Body of pancreas (tissue), 4 donors: ENCODE measurements at regions not wholly inside any gene's neighbourhood (a gene's known extent, or its start where the extent isn't known, plus 50 kb on each side); places are given as distances from the start of the nearest gene placed in this dataset.

Source experiments
- ATAC-seq: fragments of 150-250 bp; one replicate; pipeline ENCODE4 v1.9.1; 2016
- DNase-seq, 4 donors: peaks; one replicate each; pipeline ENCODE4 v3.0.0-alpha.2; 2019
- H3K27ac ChIP-seq, 4 donors: fragments of 200-600 bp; sonication (generic); 1 replicate in 3 of 4; 2 replicates in 1 of 4; pipeline versions ENCODE4 v1.5.1 to v1.6.1; 2016 to 2019; ENCODE audit warnings: mild to moderate bottlenecking in 1 of 4, mixed read lengths in 1 of 4, moderate library complexity in 1 of 4
- H3K27me3 ChIP-seq, 2 donors: fragments of 200-600 bp; sonication (generic); one replicate each; pipeline ENCODE4 v1.6.0; 2016; ENCODE audit warnings: mild to moderate bottlenecking in 1 of 2
- H3K36me3 ChIP-seq, 2 donors: fragments of 200-600 bp; sonication (generic); replicated peaks in 1 of 2; 2 replicates each; pipeline ENCODE4 v1.5.1; 2016; ENCODE audit warnings: low read depth in 2 of 2; ENCODE audit not compliant: insufficient read depth in 1 of 2
- H3K4me1 ChIP-seq: fragments of 200-600 bp; sonication (generic); one replicate; pipeline ENCODE4 v1.6.0; 2016
- H3K4me3 ChIP-seq, 2 donors: fragments of 200-600 bp; sonication (generic); 1 replicate in 1 of 2; 2 replicates in 1 of 2; pipeline ENCODE4 v1.5.1; 2016 to 2019
- H3K9me3 ChIP-seq, 3 donors: fragments of 200-600 bp; sonication (generic); 1 replicate in 2 of 3; 2 replicates in 1 of 3; pipeline ENCODE4 v1.5.1; 2016
- POLR2A ChIP-seq, 3 donors: fragments of 450-650 bp; IDR thresholded peaks; one replicate each; pipeline ENCODE4 v1.6.1; 2016; ENCODE audit warnings: antibody characterized with exemption in 3 of 3, mild to moderate bottlenecking in 2 of 3
- WGBS, 2 donors: methylation state at CpG; one replicate each; pipeline ENCODE4 v1.1.5; 2017; 5-methylcytosine and 5-hydroxymethylcytosine counted together
- intact Hi-C: fragments of 100-400 bp; cut with DNase I; formaldehyde crosslinking; loops from one replicate; pipeline ENCODE4 v1.15.1; 2023
- TF ChIP-seq, protein P1 (sequence below), 7 experiments: fragments of 450-650 bp in 4 of 7; fragments of 200-600 bp in 3 of 7; sonication (generic) in 3 of 7; IDR thresholded peaks; one replicate each; pipeline ENCODE4 v1.5.1; 2016 to 2019; ENCODE audit warnings: antibody characterized with exemption in 7 of 7

DNA sequence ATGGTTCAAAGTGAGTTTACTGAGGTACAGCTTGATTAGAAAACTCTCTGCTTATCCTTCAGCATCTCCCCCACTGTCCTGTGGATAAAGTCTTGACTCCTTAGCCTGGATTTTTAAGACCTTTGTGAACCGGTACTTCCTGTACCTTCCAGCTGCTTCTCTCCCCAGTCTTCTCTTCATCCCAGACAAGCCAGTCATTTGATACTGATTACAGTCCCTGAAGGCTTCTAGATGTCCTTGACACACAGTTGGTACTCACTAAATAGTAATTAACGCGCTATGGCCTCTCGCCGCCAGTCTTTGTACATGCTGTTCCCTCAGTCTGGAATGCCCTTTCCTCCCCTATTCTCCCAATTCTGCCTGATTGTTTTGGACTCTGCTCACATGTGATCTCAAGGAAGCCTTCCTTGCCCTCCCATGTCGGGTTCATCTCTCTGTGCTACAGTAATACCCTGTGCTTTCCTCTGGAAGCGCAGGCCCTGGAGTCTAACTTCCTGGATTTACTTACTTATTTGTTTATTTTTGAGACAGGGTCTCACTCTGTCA is 50.6 kb upstream of the PTGR2 start:
- DNase-seq (no peak), ATAC-seq (no peak)
- intact Hi-C loops, result no loop called here
- H3K27me3 ChIP-seq, result no peaks in the 10 kb centered on the region
- H3K27ac ChIP-seq, result no peak overlapping the region
- no peak overlapping the region for H3K4me3 ChIP-seq
- no peaks in the 10 kb centered on the region for H3K36me3 ChIP-seq
- H3K9me3 ChIP-seq, result no peaks in the 10 kb centered on the region
- peaks cover 5% of the 10 kb centered on the region for H3K4me1 ChIP-seq
- WGBS, 2 donors, result 92 to 96% methylated on average over 7 of the region's 7 CpGs
- TF ChIP-seq, protein P1, sequence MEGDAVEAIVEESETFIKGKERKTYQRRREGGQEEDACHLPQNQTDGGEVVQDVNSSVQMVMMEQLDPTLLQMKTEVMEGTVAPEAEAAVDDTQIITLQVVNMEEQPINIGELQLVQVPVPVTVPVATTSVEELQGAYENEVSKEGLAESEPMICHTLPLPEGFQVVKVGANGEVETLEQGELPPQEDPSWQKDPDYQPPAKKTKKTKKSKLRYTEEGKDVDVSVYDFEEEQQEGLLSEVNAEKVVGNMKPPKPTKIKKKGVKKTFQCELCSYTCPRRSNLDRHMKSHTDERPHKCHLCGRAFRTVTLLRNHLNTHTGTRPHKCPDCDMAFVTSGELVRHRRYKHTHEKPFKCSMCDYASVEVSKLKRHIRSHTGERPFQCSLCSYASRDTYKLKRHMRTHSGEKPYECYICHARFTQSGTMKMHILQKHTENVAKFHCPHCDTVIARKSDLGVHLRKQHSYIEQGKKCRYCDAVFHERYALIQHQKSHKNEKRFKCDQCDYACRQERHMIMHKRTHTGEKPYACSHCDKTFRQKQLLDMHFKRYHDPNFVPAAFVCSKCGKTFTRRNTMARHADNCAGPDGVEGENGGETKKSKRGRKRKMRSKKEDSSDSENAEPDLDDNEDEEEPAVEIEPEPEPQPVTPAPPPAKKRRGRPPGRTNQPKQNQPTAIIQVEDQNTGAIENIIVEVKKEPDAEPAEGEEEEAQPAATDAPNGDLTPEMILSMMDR (IDR thresholded peaks at IDR 0.05), result no peak
- TF ChIP-seq POLR2A (IDR thresholded peaks at IDR 0.05), result no peak

DNA sequence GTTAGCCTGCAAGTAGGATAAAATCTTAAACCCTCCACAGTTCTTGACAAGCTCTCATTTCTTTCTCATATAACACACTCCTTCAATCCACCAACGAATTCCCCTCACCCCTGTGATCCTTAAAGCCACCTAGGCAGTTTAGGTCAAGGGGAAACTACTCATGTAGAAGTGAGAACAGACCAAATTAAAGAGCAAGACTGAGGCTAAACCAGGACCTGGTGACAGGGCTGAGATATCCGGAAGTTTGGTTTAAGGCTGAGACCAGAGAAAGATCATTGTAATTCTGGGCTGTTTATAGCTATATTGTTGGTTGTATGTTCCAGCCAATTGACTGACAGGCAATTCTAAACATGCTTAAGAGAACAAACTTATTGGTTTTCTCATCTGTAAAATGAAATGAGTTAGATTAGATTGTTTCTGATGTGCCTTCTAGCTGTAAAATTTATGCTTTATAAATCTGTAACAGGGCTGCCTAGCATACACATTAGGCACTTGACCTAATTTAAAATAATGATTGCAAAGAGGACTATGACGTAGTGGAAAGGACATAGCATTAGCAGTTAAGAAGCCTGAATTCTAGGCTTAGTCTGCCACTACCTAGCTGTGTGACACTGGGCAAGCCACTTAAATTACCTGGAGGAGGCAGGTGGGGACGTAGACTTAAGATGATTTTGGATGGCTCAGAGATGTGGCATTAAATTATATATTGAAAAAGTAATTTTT is 53.9 kb upstream of the PTGR2 start:
- no peak for DNase-seq
- intact Hi-C loops, result no loop called here
- peaks cover 16% of the 10 kb centered on the region for H3K4me1 ChIP-seq
- 73 to 74% methylated on average over 4 of the region's 4 CpGs for WGBS, 2 donors
- no peaks in the 10 kb centered on the region for H3K27me3 ChIP-seq
- H3K36me3 ChIP-seq, result no peaks in the 10 kb centered on the region
- ATAC-seq, result no peak
- no peak overlapping the region for H3K4me3 ChIP-seq
- TF ChIP-seq, protein P1 (IDR thresholded peaks at IDR 0.05), result no peak
- TF ChIP-seq POLR2A (IDR thresholded peaks at IDR 0.05), result no peak
- H3K9me3 ChIP-seq, result no peaks in the 10 kb centered on the region
- H3K27ac ChIP-seq, result no peak overlapping the region

DNA sequence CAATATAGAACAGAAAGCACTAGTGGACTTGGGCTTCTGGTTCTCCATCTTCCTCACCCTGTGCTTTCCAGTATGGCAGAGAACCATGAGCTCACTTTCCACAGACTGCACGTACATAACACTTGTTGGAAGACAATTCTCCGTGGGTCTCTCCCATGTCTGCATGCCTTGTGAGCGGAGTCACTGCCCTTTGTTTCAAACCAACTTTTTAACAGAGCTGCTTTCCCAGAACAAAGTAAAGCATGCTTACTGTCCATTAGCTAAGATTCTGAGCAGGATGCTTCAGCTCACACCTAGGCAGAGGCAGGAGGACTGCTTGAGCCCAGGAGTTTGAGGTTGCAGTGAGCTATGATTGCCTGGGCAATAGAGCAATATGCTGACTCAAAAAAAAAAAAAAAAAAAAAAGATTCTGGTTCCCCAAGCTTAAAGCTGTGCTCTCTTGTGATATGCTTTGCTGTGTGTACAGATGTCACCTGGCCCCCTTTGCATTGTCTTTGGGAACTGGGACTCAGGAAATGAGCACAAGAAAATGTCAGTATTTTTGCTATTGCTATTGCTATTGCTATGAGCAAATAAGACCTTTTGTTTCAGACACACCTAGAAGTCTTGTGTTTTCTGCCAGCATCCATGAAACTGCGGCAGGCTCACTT is 54.6 kb upstream of the PTGR2 start:
- H3K36me3 ChIP-seq, result no peaks in the 10 kb centered on the region
- DNase-seq (no peak), ATAC-seq (no peak)
- no peaks in the 10 kb centered on the region for H3K9me3 ChIP-seq
- intact Hi-C loops, result no loop called here
- no peaks in the 10 kb centered on the region for H3K27me3 ChIP-seq
- WGBS, 2 donors, result 91 to 98% methylated on average over 4 of the region's 4 CpGs
- H3K4me3 ChIP-seq, result no peak overlapping the region
- peaks cover 16% of the 10 kb centered on the region for H3K4me1 ChIP-seq
- TF ChIP-seq, protein P1 (IDR thresholded peaks at IDR 0.05), result no peak
- TF ChIP-seq POLR2A (IDR thresholded peaks at IDR 0.05), result no peak
- no peak overlapping the region for H3K27ac ChIP-seq

DNA sequence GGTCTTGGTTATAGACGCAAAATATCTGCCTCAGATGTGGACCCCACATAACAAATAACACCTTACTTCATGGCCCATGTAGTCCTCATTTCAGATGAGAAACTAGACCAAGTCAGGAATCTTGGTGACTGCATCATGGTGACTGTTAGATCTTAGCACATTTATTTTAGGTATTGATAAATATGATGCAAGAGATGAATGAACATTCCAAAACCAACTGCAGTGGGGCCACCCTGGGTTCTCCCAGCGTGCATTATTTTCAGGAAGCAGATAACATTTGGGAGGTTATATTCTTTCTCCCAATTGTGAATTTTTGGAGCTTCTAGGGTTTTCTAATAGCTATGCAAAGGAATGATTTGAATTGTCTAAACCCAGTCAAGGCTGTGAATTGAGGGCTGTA is 55.2 kb upstream of the PTGR2 start:
- ATAC-seq, result no peak
- no peaks in the 10 kb centered on the region for H3K36me3 ChIP-seq
- intact Hi-C loops, result no loop called here
- DNase-seq, result no peak
- no peaks in the 10 kb centered on the region for H3K9me3 ChIP-seq
- 66 to 76% methylated on average over 2 of the region's 2 CpGs for WGBS, 2 donors
- TF ChIP-seq, protein P1 (IDR thresholded peaks at IDR 0.05), result no peak
- no peak for TF ChIP-seq POLR2A (IDR thresholded peaks at IDR 0.05)
- no peak overlapping the region for H3K4me3 ChIP-seq
- no peak overlapping the region for H3K27ac ChIP-seq
- no peaks in the 10 kb centered on the region for H3K27me3 ChIP-seq
- peaks cover 16% of the 10 kb centered on the region for H3K4me1 ChIP-seq
